Endothelial cell of umbilical vein (primary cell): ENCODE measurements at regions not wholly inside any gene's neighbourhood (a gene's known extent, or its start where the extent isn't known, plus 50 kb on each side); places are given as distances from the start of the nearest gene placed in this dataset.

ENCODE experiments used
- BruUV-seq: library from RNA; stranded (reverse); fragments of 400-500 nt; replicated peaks from 2 replicates; lab custom pipeline; 2021; lab: Mats Ljungman, UMichigan
- CTCF ChIA-PET: fragments of 300-600, 350-600 bp; sonication (Branson Sonifier 250); formaldehyde crosslinking; loops from one replicate; lab custom pipeline; 2021; ENCODE audit warnings: antibody characterized with exemption, inconsistent platforms; lab: Charles Lee
- POLR2A ChIA-PET: fragments of 300-600, 350-600 bp; sonication (Branson Sonifier 250); formaldehyde crosslinking; loops from one replicate; lab custom pipeline; 2021; ENCODE audit warnings: antibody characterized with exemption, inconsistent platforms; lab: Charles Lee
- DNase-seq: peaks from one replicate; pipeline ENCODE4 v3.0.0-alpha.2; 2011; ENCODE audit warnings: low read depth, low spot score
- FAIRE-seq: peaks from 2 replicates; lab custom pipeline; 2011; peaks lifted over from hg19 to GRCh38; lab: Jason Lieb, UNC
- H2AFZ ChIP-seq: 2 replicates; pipeline ENCODE4 v1.6.0; 2012; ENCODE audit warnings: low read depth, low read length, control low read depth, inconsistent platforms
- H3K27ac ChIP-seq: 2 replicates; pipeline ENCODE4 v1.5.1; 2011; ENCODE audit warnings: low read depth, mild to moderate bottlenecking, control low read depth, low read length, moderate library complexity; ENCODE audit not compliant: insufficient read depth
- H3K27me3 ChIP-seq, 2 experiments: 2 replicates each; pipeline versions ENCODE4 v1.6.0 to v1.6.1; 2011; ENCODE audit warnings: low read length in 2 of 2, mixed read lengths in 1 of 2; ENCODE audit not compliant: control insufficient read depth in 2 of 2, insufficient read depth in 2 of 2
- H3K36me3 ChIP-seq, 2 experiments: 2 replicates in 1 of 2; 3 replicates in 1 of 2; pipeline ENCODE4 v1.5.1; 2011; ENCODE audit warnings: low read length in 2 of 2, mild to moderate bottlenecking in 1 of 2, moderate library complexity in 1 of 2; ENCODE audit not compliant: control insufficient read depth in 2 of 2, insufficient read depth in 2 of 2; ENCODE audit errors: extremely low read depth in 1 of 2
- H3K4me1 ChIP-seq: 3 replicates; pipeline ENCODE4 v1.5.1; 2011; ENCODE audit warnings: mild to moderate bottlenecking, low read length; ENCODE audit not compliant: control insufficient read depth, insufficient read depth; ENCODE audit errors: extremely low read depth
- H3K4me2 ChIP-seq: 2 replicates; pipeline ENCODE4 v1.6.1; 2011; ENCODE audit warnings: low read length, control low read depth, mixed read lengths; ENCODE audit not compliant: insufficient read depth
- H3K4me3 ChIP-seq, 3 experiments: fragments of 200-600 bp in 1 of 3; sonication (generic), shearing (Covaris generic) in 1 of 3; replicated peaks in 1 of 3; 2 replicates each; pipeline ENCODE4 v1.5.1; 2011 to 2016; ENCODE audit warnings: control low read depth in 3 of 3, low read length in 3 of 3, mild to moderate bottlenecking in 2 of 3, inconsistent platforms in 1 of 3, low read depth in 1 of 3, moderate library complexity in 1 of 3; ENCODE audit not compliant: insufficient read depth in 1 of 3
- H3K79me2 ChIP-seq: 2 replicates; pipeline ENCODE4 v1.6.0; 2012; ENCODE audit warnings: low read length, inconsistent platforms; ENCODE audit not compliant: control insufficient read depth, insufficient read depth
- H3K9ac ChIP-seq: replicated peaks from 2 replicates; pipeline ENCODE3; 2011; ENCODE audit warnings: low read length, control low read depth; ENCODE audit not compliant: insufficient read depth; ENCODE audit errors: extremely low read depth
- H3K9me1 ChIP-seq: replicated peaks from 3 replicates; pipeline ENCODE4 v1.6.0; 2011; ENCODE audit warnings: mild to moderate bottlenecking, low read length; ENCODE audit not compliant: control insufficient read depth, insufficient read depth; ENCODE audit errors: extremely low read depth
- H3K9me3 ChIP-seq: replicated peaks from 2 replicates; pipeline ENCODE4 v1.5.1; 2012; ENCODE audit warnings: low read length, inconsistent platforms; ENCODE audit not compliant: control insufficient read depth, insufficient read depth
- H4K20me1 ChIP-seq: replicated peaks from 2 replicates; pipeline ENCODE3; 2011; ENCODE audit warnings: mild to moderate bottlenecking, low read length; ENCODE audit not compliant: control insufficient read depth, insufficient read depth; ENCODE audit errors: extremely low read depth
- CTCF ChIP-seq, 2 donors: IDR thresholded peaks; 1 replicate in 1 of 2; 2 replicates in 1 of 2; pipeline ENCODE4 v1.5.1; 2011; ENCODE audit warnings: low read length in 2 of 2, mild to moderate bottlenecking in 2 of 2, moderate library complexity in 2 of 2, control low read depth in 1 of 2, inconsistent platforms in 1 of 2, low read depth in 1 of 2; ENCODE audit not compliant: insufficient read depth in 1 of 2; ENCODE audit errors: extremely low read depth in 1 of 2
- EZH2 ChIP-seq: IDR thresholded peaks from 2 replicates; pipeline ENCODE4 v1.6.1; 2012; ENCODE audit warnings: borderline replicate concordance, low read depth, mild to moderate bottlenecking, moderate library complexity, low read length, inconsistent platforms; ENCODE audit not compliant: severe bottlenecking
- FOS ChIP-seq: IDR thresholded peaks from 2 replicates; pipeline ENCODE4 v1.6.1; 2011; ENCODE audit warnings: mild to moderate bottlenecking, low read length, moderate library complexity, borderline replicate concordance; ENCODE audit not compliant: insufficient read depth
- GATA2 ChIP-seq: IDR thresholded peaks from 2 replicates; pipeline ENCODE4 v1.7.0; 2011; ENCODE audit warnings: low read depth, mild to moderate bottlenecking, moderate library complexity, mixed read lengths, low read length; ENCODE audit not compliant: insufficient read length, insufficient read depth
- JUN ChIP-seq: IDR thresholded peaks from 2 replicates; pipeline ENCODE4 v1.6.1; 2011; ENCODE audit warnings: borderline replicate concordance, low read depth; ENCODE audit not compliant: insufficient read length, insufficient read depth
- MAX ChIP-seq: IDR thresholded peaks from 2 replicates; pipeline ENCODE4 v1.6.1; 2011; ENCODE audit not compliant: insufficient read depth, insufficient read length
- MYC ChIP-seq: IDR thresholded peaks from one replicate; pipeline ENCODE4 v1.6.1; 2011; ENCODE audit warnings: mild to moderate bottlenecking, low read depth, low read length
- POLR2A ChIP-seq: IDR thresholded peaks from 2 replicates; pipeline ENCODE4 v1.6.1; 2012; ENCODE audit warnings: low read depth, mild to moderate bottlenecking, control low read depth, low read length
- POLR2AphosphoS5 ChIP-seq: IDR thresholded peaks from 2 replicates; pipeline ENCODE4 v1.6.1; 2012; ENCODE audit warnings: low read depth, mild to moderate bottlenecking, control low read depth, low read length, moderate library complexity; ENCODE audit not compliant: insufficient read depth
- dilution Hi-C: fragments of 300-500 bp; cut with MboI; formaldehyde crosslinking; loops from one replicate; pipeline ENCODE4 v1.15.0; 2019; ENCODE audit warnings: low sequenced_read_pairs; ENCODE audit not compliant: extremely low pct_ligation_motif_present
- intact Hi-C: fragments of 100-400 bp; cut with micrococcal nuclease; formaldehyde crosslinking; loops from one replicate; pipeline ENCODE4 v1.10.0; 2022

GRCh38 chr14:28152453-28153044 lies 614.0 kb upstream of the FOXG1 start:
- Histone ChIP-seq H3K9ac (no peak overlapping the region), H2AFZ (no peak overlapping the region), H3K9me3 (no peaks in the 10 kb centered on the region), H3K4me2 (no peak overlapping the region), H3K9me1 (no peaks in the 10 kb centered on the region), H3K36me3 (no peaks in the 10 kb centered on the region), H3K79me2 (no peaks in the 10 kb centered on the region), H3K27ac (no peak overlapping the region), H3K4me3 (no peak overlapping the region), H3K4me1 (no peaks in the 10 kb centered on the region), H3K27me3 (no peaks in the 10 kb centered on the region), H4K20me1 (no peaks in the 10 kb centered on the region)
- DNase-seq (no peak), FAIRE-seq (no peak)
- dilution Hi-C loops (no loop called here), intact Hi-C loops (no loop called here)
- TF ChIP-seq MYC (no peak), MAX (no peak), CTCF (IDR thresholded peaks at IDR 0.05; ENCODE audit: extremely low read depth in 1 of 2, insufficient read depth in 1 of 2, low read depth in 1 of 2, low read length in 2 of 2) (no peak), EZH2 (no peak), FOS (no peak), GATA2 (no peak), POLR2A (no peak), POLR2AphosphoS5 (no peak), JUN (no peak)
- POLR2A ChIA-PET: interaction anchor here (0.6 kb wide), 1 partner anchor 25 kb away, joined by 3 read pairs; no protein-coding TSS in a partner anchor
- CTCF ChIA-PET: no interaction called here
- no TSS peak for BruUV-seq
